K562 (cell line): ENCODE measurements at regions not wholly inside any gene's neighbourhood (a gene's known extent, or its start where the extent isn't known, plus 50 kb on each side); places are given as distances from the start of the nearest gene placed in this dataset.

Experiments used
- CBFB ChIP-seq: sonication (generic); formaldehyde crosslinking; IDR thresholded peaks from 2 replicates; pipeline ENCODE4 v1.4.0; 2020; ENCODE audit warnings: mild to moderate bottlenecking, missing genetic modification reagents
- HDAC3 ChIP-seq: fragments of 450-650 bp; IDR thresholded peaks from 2 replicates; pipeline ENCODE4 v1.6.1; 2018; ENCODE audit warnings: borderline replicate concordance, mild to moderate bottlenecking, moderate library complexity; ENCODE audit not compliant: partially characterized antibody
- HOXB6 ChIP-seq: fragments of 250-450 bp; sonication (Bioruptor Pico); IDR thresholded peaks from 2 replicates; pipeline ENCODE4 v1.5.1; 2022; ENCODE audit warnings: mild to moderate bottlenecking, borderline replicate concordance
- KDM5B ChIP-seq: fragments of 200-600 bp; sonication (generic); IDR thresholded peaks from 2 replicates; pipeline ENCODE4 v1.6.1; 2012; ENCODE audit warnings: low read depth, mild to moderate bottlenecking, moderate library complexity, low read length, control low read depth, inconsistent platforms; ENCODE audit not compliant: insufficient replicate concordance
- PRMT5 ChIP-seq: sonication (generic); formaldehyde crosslinking; IDR thresholded peaks from 2 replicates; pipeline ENCODE4 v1.5.0; 2020; ENCODE audit warnings: missing genetic modification reagents
- RBM14 ChIP-seq: fragments of 200-400 bp; formaldehyde crosslinking; IDR thresholded peaks from 2 replicates; pipeline ENCODE4 v1.6.1; 2018; ENCODE audit warnings: low read depth, mild to moderate bottlenecking, low read length, moderate library complexity, borderline replicate concordance; ENCODE audit not compliant: insufficient read depth
- REST ChIP-seq, 2 experiments: fragments of 450-650 bp; formaldehyde crosslinking in 1 of 2; IDR thresholded peaks; 2 replicates each; pipeline versions ENCODE4 v1.4.0 to v1.6.1; 2014 to 2020; ENCODE audit warnings: mild to moderate bottlenecking in 2 of 2, borderline replicate concordance in 1 of 2, low read depth in 1 of 2
- RUNX1 ChIP-seq: sonication (generic); IDR thresholded peaks from 2 replicates; pipeline ENCODE4 v1.6.1; 2016; ENCODE audit warnings: antibody characterized with exemption, low read depth
- SMAD3 ChIP-seq: fragments of 450-650 bp; formaldehyde crosslinking; conservative IDR thresholded peaks from 2 replicates; pipeline ENCODE4 v1.4.0; 2020; ENCODE audit warnings: mild to moderate bottlenecking
- SRSF7 ChIP-seq: fragments of 200-400 bp; formaldehyde crosslinking; optimal IDR thresholded peaks from 2 replicates; pipeline ENCODE3; 2017; ENCODE audit warnings: mild to moderate bottlenecking, low read depth, low read length
- TAF15 ChIP-seq: fragments of 200-400 bp; formaldehyde crosslinking; IDR thresholded peaks from 2 replicates; pipeline ENCODE4 v1.6.1; 2017; ENCODE audit warnings: mild to moderate bottlenecking, low read depth, low read length, moderate library complexity
- TBL1XR1 ChIP-seq, 2 experiments: IDR thresholded peaks; 2 replicates each; pipeline ENCODE4 v1.6.1; 2012; ENCODE audit warnings: improper control_type of control experiment in 2 of 2, low read length in 2 of 2, mild to moderate bottlenecking in 1 of 2
- THRAP3 ChIP-seq: fragments of 450-650 bp; IDR thresholded peaks from 2 replicates; pipeline ENCODE4 v1.6.1; 2016; ENCODE audit warnings: mild to moderate bottlenecking, inconsistent platforms, borderline replicate concordance
- ZNF589 ChIP-seq: fragments of 200-800 bp; sonication (Bioruptor generic); IDR thresholded peaks from 2 replicates; pipeline ENCODE4 v1.6.1; 2016; ENCODE audit warnings: low read depth, missing genetic modification characterization, missing compliant biosample characterization
- TF ChIP-seq, protein P1 (sequence below): sonication (generic); formaldehyde crosslinking; IDR thresholded peaks from 2 replicates; pipeline ENCODE4 v1.8.0; 2023; ENCODE audit warnings: mild to moderate bottlenecking, missing genetic modification reagents
- TF ChIP-seq, protein P2 (sequence below), 2 experiments: fragments of 450-650 bp in 1 of 2; sonication (generic) in 1 of 2; formaldehyde crosslinking in 1 of 2; IDR thresholded peaks in 1 of 2; conservative IDR thresholded peaks in 1 of 2; 2 replicates each; pipeline versions ENCODE4 v1.6.1 to v1.8.1; 2016 to 2023; ENCODE audit warnings: mild to moderate bottlenecking in 2 of 2, moderate library complexity in 2 of 2, inconsistent platforms in 1 of 2, missing genetic modification reagents in 1 of 2

DNA sequence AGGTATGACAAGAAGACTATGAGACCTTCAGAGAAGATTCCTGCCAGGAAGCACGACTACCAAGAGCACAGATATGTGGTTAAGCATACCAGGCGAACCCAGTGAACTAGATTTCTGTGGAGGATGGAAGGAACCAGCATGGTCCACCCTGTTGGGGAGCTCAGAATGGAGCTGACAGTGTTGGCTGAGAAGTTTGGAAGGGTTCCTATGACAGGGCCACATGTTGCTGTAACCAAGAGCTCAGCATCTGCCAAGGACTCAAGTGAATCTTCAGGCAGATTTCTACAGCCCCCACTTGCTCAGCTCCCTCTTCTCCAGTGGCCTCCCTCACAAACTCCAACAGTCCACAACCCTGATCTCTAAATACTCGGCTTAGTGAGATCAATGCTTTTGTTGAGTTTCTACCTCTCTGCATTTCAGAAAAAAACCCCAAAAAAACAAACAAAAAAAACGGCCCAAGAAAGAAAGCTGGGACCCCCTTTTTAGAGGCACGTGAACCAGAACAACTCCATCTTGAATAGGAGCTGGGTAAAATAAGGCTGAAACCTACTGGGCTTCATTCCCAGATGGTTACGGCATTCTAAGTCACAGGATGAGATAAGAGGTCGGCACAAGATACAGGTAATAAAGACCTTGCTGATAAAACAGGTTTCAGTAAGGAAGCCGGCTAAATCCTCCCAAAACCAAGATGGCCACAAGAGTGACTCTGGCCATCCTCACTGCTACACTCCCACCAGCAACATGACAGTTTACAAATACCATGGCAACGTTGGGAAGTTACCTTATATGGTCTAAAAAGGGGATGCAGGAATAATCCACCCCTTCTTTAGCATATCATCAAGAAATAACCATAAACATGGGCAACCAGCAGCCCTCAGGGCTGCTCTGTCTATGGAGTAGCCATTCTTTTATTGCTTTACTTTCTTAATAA, 691.1 kb downstream of the UQCRFS1 start (continued):
- TF ChIP-seq PRMT5 (CRISPR knock-in tag), result no peak
- TF ChIP-seq, protein P1, sequence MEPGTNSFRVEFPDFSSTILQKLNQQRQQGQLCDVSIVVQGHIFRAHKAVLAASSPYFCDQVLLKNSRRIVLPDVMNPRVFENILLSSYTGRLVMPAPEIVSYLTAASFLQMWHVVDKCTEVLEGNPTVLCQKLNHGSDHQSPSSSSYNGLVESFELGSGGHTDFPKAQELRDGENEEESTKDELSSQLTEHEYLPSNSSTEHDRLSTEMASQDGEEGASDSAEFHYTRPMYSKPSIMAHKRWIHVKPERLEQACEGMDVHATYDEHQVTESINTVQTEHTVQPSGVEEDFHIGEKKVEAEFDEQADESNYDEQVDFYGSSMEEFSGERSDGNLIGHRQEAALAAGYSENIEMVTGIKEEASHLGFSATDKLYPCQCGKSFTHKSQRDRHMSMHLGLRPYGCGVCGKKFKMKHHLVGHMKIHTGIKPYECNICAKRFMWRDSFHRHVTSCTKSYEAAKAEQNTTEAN (CRISPR knock-in tag), result no peak
- no peak for TF ChIP-seq RBM14
- TF ChIP-seq CBFB (CRISPR knock-in tag), result no peak
- TF ChIP-seq ZNF589 (CRISPR knock-in tag), result peak; percentile 96
- no peak for TF ChIP-seq TBL1XR1 (IDR thresholded peaks at IDR 0.05; ENCODE audit: low read length in 2 of 2)
- TF ChIP-seq SRSF7, result no peak
- no peak for TF ChIP-seq HDAC3
- no peak for TF ChIP-seq THRAP3
- TF ChIP-seq HOXB6 (CRISPR knock-in tag), result no peak
- peak; percentile 28; the same call in 1 of the 2 replicates for TF ChIP-seq REST (IDR thresholded peaks at IDR 0.05; ENCODE audit: borderline replicate concordance)
- 0 out of 2 replicates have a peak, but pooled peaks have one; percentile 25 for TF ChIP-seq REST (CRISPR knock-in tag; IDR thresholded peaks at IDR 0.05; ENCODE audit: low read depth)
- TF ChIP-seq, protein P2, sequence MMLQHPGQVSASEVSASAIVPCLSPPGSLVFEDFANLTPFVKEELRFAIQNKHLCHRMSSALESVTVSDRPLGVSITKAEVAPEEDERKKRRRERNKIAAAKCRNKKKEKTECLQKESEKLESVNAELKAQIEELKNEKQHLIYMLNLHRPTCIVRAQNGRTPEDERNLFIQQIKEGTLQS (IDR thresholded peaks at IDR 0.05), result no peak
- TF ChIP-seq, protein P2 (CRISPR knock-in tag; conservative IDR thresholded peaks at IDR 0.05), result no peak
- no peak for TF ChIP-seq RUNX1
- TF ChIP-seq KDM5B, result no peak
- TF ChIP-seq SMAD3 (CRISPR knock-in tag), result peak; percentile 81
- no peak for TF ChIP-seq TAF15
